ENCODE measurements at regions not wholly inside any gene's neighbourhood (a gene's known extent, or its start where the extent isn't known, plus 50 kb on each side); places are given as distances from the start of the nearest gene placed in this dataset.

DNA sequence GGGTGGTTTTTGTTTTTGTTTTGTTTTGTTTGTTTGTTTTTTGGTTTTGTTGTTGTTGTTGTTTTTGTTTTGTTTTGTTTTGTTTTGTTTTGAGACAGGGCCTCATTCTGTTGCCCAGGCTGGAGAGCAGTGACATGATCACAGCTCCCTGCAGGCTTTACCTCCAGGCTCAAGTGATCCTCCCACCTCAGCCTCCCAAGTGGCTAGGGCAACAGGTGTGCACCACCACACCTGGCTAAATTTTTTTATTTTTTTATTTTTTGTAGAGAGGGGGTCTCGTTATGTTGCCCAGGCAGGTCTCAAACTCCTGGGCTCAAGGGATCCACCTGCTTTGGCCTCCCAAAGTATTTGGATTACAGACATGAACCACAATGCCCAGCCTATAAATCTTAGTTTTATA lies 115.9 kb upstream of the NFE2L3 start:
- no peaks in the 10 kb centered on the region for H3K36me3 Mint-ChIP-seq (ENCODE audit: low read depth, unreplicated experiment)
- Histone ChIP-seq H3K27me3 (ENCODE audit: insufficient read depth, low read length) (no peaks in the 10 kb centered on the region), H3K4me2 (ENCODE audit: low read length) (no peak overlapping the region), H3K27ac (ENCODE audit: low read depth, low read length) (no peak overlapping the region), H4K20me1 (ENCODE audit: insufficient read depth, low read length) (no peaks in the 10 kb centered on the region), H3K9ac (ENCODE audit: low read length) (no peak overlapping the region), H2AFZ (ENCODE audit: low read depth, low read length) (no peak overlapping the region), H3K9me3 (ENCODE audit: insufficient read depth, low read depth, low read length) (no peaks in the 10 kb centered on the region), H3K36me3 (ENCODE audit: insufficient read depth, low read length) (no peaks in the 10 kb centered on the region), H3K4me3 (ENCODE audit: insufficient read depth, low read depth, low read length) (no peak overlapping the region), H3K79me2 (ENCODE audit: insufficient read depth, low read length) (no peaks in the 10 kb centered on the region), H3K4me1 (ENCODE audit: insufficient read depth, low read length) (no peaks in the 10 kb centered on the region)
- H3K27me3 Mint-ChIP-seq (ENCODE audit: low read depth, unreplicated experiment), result peaks cover 8% of the 10 kb centered on the region
- H3K27ac Mint-ChIP-seq (ENCODE audit: unreplicated experiment), result no peak overlapping the region
- no peaks in the 10 kb centered on the region for H3K9me3 Mint-ChIP-seq (ENCODE audit: unreplicated experiment)
- no peak for TF ChIP-seq EZH2 (IDR thresholded peaks at IDR 0.05; ENCODE audit: insufficient read depth, low read length)
- TF ChIP-seq, protein P1, sequence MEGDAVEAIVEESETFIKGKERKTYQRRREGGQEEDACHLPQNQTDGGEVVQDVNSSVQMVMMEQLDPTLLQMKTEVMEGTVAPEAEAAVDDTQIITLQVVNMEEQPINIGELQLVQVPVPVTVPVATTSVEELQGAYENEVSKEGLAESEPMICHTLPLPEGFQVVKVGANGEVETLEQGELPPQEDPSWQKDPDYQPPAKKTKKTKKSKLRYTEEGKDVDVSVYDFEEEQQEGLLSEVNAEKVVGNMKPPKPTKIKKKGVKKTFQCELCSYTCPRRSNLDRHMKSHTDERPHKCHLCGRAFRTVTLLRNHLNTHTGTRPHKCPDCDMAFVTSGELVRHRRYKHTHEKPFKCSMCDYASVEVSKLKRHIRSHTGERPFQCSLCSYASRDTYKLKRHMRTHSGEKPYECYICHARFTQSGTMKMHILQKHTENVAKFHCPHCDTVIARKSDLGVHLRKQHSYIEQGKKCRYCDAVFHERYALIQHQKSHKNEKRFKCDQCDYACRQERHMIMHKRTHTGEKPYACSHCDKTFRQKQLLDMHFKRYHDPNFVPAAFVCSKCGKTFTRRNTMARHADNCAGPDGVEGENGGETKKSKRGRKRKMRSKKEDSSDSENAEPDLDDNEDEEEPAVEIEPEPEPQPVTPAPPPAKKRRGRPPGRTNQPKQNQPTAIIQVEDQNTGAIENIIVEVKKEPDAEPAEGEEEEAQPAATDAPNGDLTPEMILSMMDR (IDR thresholded peaks at IDR 0.05; ENCODE audit: insufficient read depth, low read depth, low read length), result no peak
- H3K4me1 Mint-ChIP-seq (ENCODE audit: low read depth, unreplicated experiment), result no peaks in the 10 kb centered on the region
- H3K4me3 Mint-ChIP-seq (ENCODE audit: unreplicated experiment), result no peak overlapping the region
- DNase-seq (ENCODE audit: low read depth), result no peak
- FAIRE-seq, result no peak

GRCh38 chr7:26038201-26038990 lies 113.6 kb upstream of the NFE2L3 start:
- H4K20me1 ChIP-seq (ENCODE audit: insufficient read depth, low read length), result no peaks in the 10 kb centered on the region
- no peak for DNase-seq (ENCODE audit: low read depth)
- H3K27ac ChIP-seq (ENCODE audit: low read depth, low read length), result no peak overlapping the region
- no peak overlapping the region for H3K4me2 ChIP-seq (ENCODE audit: low read length)
- H3K27me3 Mint-ChIP-seq (ENCODE audit: low read depth, unreplicated experiment), result peaks cover 6% of the 10 kb centered on the region
- no peaks in the 10 kb centered on the region for H3K27me3 ChIP-seq (ENCODE audit: insufficient read depth, low read length)
- no peak for FAIRE-seq
- H3K27ac Mint-ChIP-seq (ENCODE audit: unreplicated experiment), result no peak overlapping the region
- no peak overlapping the region for H3K9ac ChIP-seq (ENCODE audit: low read length)
- no peak overlapping the region for H3K4me3 Mint-ChIP-seq (ENCODE audit: unreplicated experiment)
- no peaks in the 10 kb centered on the region for H3K9me3 ChIP-seq (ENCODE audit: insufficient read depth, low read depth, low read length)
- H3K4me1 Mint-ChIP-seq (ENCODE audit: low read depth, unreplicated experiment), result no peaks in the 10 kb centered on the region
- H3K36me3 Mint-ChIP-seq (ENCODE audit: low read depth, unreplicated experiment), result no peaks in the 10 kb centered on the region
- no peaks in the 10 kb centered on the region for H3K9me3 Mint-ChIP-seq (ENCODE audit: unreplicated experiment)
- no peak overlapping the region for H3K4me3 ChIP-seq (ENCODE audit: insufficient read depth, low read depth, low read length)
- H3K79me2 ChIP-seq (ENCODE audit: insufficient read depth, low read length), result no peaks in the 10 kb centered on the region
- no peak overlapping the region for H2AFZ ChIP-seq (ENCODE audit: low read depth, low read length)
- no peaks in the 10 kb centered on the region for H3K36me3 ChIP-seq (ENCODE audit: insufficient read depth, low read length)
- H3K4me1 ChIP-seq (ENCODE audit: insufficient read depth, low read length), result no peaks in the 10 kb centered on the region
- no peak for TF ChIP-seq EZH2 (IDR thresholded peaks at IDR 0.05; ENCODE audit: insufficient read depth, low read length)

- no peaks in the 10 kb centered on the region for H3K4me1 ChIP-seq (ENCODE audit: insufficient read depth, low read length)
- no peak overlapping the region for H3K4me3 ChIP-seq (ENCODE audit: insufficient read depth, low read depth, low read length)
- Mint-ChIP-seq H3K4me3 (ENCODE audit: unreplicated experiment) (no peak overlapping the region), H3K27me3 (ENCODE audit: low read depth, unreplicated experiment) (peaks cover 12% of the 10 kb centered on the region), H3K36me3 (ENCODE audit: low read depth, unreplicated experiment) (no peaks in the 10 kb centered on the region), H3K4me1 (ENCODE audit: low read depth, unreplicated experiment) (no peaks in the 10 kb centered on the region), H3K27ac (ENCODE audit: unreplicated experiment) (no peak overlapping the region), H3K9me3 (ENCODE audit: unreplicated experiment) (peaks cover 2% of the 10 kb centered on the region)
- no peak overlapping the region for H3K9ac ChIP-seq (ENCODE audit: low read length)
- no peak for DNase-seq (ENCODE audit: low read depth)
- H3K27ac ChIP-seq (ENCODE audit: low read depth, low read length), result no peak overlapping the region
- no peaks in the 10 kb centered on the region for H4K20me1 ChIP-seq (ENCODE audit: insufficient read depth, low read length)
- H3K4me2 ChIP-seq (ENCODE audit: low read length), result no peak overlapping the region
- H3K9me3 ChIP-seq (ENCODE audit: insufficient read depth, low read depth, low read length), result no peaks in the 10 kb centered on the region
- FAIRE-seq, result no peak
- H3K79me2 ChIP-seq (ENCODE audit: insufficient read depth, low read length), result no peaks in the 10 kb centered on the region
- TF ChIP-seq EZH2 (IDR thresholded peaks at IDR 0.05; ENCODE audit: insufficient read depth, low read length), result no peak
- no peaks in the 10 kb centered on the region for H3K27me3 ChIP-seq (ENCODE audit: insufficient read depth, low read length)
- H2AFZ ChIP-seq (ENCODE audit: low read depth, low read length), result no peak overlapping the region
- no peaks in the 10 kb centered on the region for H3K36me3 ChIP-seq (ENCODE audit: insufficient read depth, low read length)
Measured at GRCh38 chr7:26040085-26040484, 111.9 kb upstream of the NFE2L3 start.

All from astrocyte (in vitro differentiated cells and primary cell).